ENCODE measurements at regions not wholly inside any gene's neighbourhood (a gene's known extent, or its start where the extent isn't known, plus 50 kb on each side); places are given as distances from the start of the nearest gene placed in this dataset.
A peak's percentile ranks its signal among the peaks of the same experiment; 100 is the strongest.

- Histone ChIP-seq H3K27me3 (no peaks in the 10 kb centered on the region), H3K4me1 (peaks cover 0 to 21% (median 3%) of the 10 kb centered on the region in 12 donors), H3K9me3 (no peaks in the 10 kb centered on the region), H3K36me3 (no peaks in the 10 kb centered on the region), H3K4me3 (no peak overlapping the region), H3K27ac (no peak overlapping the region)
- TF ChIP-seq CTCF (IDR thresholded peaks at IDR 0.05) (no peak), POLR2A (IDR thresholded peaks at IDR 0.05) (no peak)
- ATAC-seq (no peak), DNase-seq (no peak)
- intact Hi-C loops (cut with DNase I) = loop anchor here in 1 of 10 donors (10.0 kb wide), 1 partner anchor 275 kb away; no protein-coding TSS in a partner anchor
- WGBS, 4 donors = 98 to 100% (median 99%) methylated on average over 4 of the region's 4 CpGs
Measured at GRCh38 chr2:236849940-236850339, 235.7 kb upstream of the COPS8 start.

- Histone ChIP-seq H3K27ac (no peak overlapping the region), H3K27me3 (no peaks in the 10 kb centered on the region), H3K4me1 (peaks cover 0 to 21% (median 3%) of the 10 kb centered on the region in 12 donors), H3K36me3 (no peaks in the 10 kb centered on the region), H3K4me3 (no peak overlapping the region), H3K9me3 (no peaks in the 10 kb centered on the region)
- no peak for TF ChIP-seq POLR2A (IDR thresholded peaks at IDR 0.05)
- no peak for TF ChIP-seq CTCF (IDR thresholded peaks at IDR 0.05)
- DNase-seq = no peak
- intact Hi-C loops (cut with DNase I) = loop anchor here in 1 of 10 donors (10.0 kb wide), 1 partner anchor 276 kb away; no protein-coding TSS in a partner anchor
- 88 to 98% (median 93%) methylated on average over 3 of the region's 3 CpGs for WGBS, 4 donors
- no peak for ATAC-seq
Measured at GRCh38 chr2:236851187-236851586, 234.5 kb upstream of the COPS8 start.

- H3K9me3 ChIP-seq = no peaks in the 10 kb centered on the region
- ATAC-seq (peak in 1 of 4 donors; percentile 75), DNase-seq (peak in 2 of 5 donors; percentile 34 to 50)
- no peak overlapping the region for H3K4me3 ChIP-seq
- H3K27me3 ChIP-seq = no peaks in the 10 kb centered on the region
- peaks cover 0 to 21% (median 3%) of the 10 kb centered on the region in 12 donors for H3K4me1 ChIP-seq
- peak overlapping the region in 2 of 12 donors; percentile 9 to 52 for H3K27ac ChIP-seq
- intact Hi-C loops (cut with DNase I) = loop anchor here in 1 of 10 donors (10.0 kb wide), 1 partner anchor 278 kb away; no protein-coding TSS in a partner anchor
- 60 to 66% (median 61%) methylated on average over 17 of the region's 17 CpGs for WGBS, 4 donors
- no peaks in the 10 kb centered on the region for H3K36me3 ChIP-seq
- TF ChIP-seq CTCF (IDR thresholded peaks at IDR 0.05) (no peak), POLR2A (IDR thresholded peaks at IDR 0.05) (no peak)
Measured at GRCh38 chr2:236852100-236852976, 233.4 kb upstream of the COPS8 start.

GRCh38 chr2:236852977-236853374, 232.7 kb upstream of the COPS8 start:
- Histone ChIP-seq H3K9me3 (no peaks in the 10 kb centered on the region), H3K27me3 (no peaks in the 10 kb centered on the region), H3K4me1 (peaks cover 0 to 21% (median 3%) of the 10 kb centered on the region in 12 donors), H3K36me3 (no peaks in the 10 kb centered on the region), H3K27ac (peak overlapping the region in 2 of 12 donors; percentile 9 to 42), H3K4me3 (no peak overlapping the region)
- TF ChIP-seq CTCF (IDR thresholded peaks at IDR 0.05) = no peak
- TF ChIP-seq POLR2A (IDR thresholded peaks at IDR 0.05) = no peak
- DNase-seq = no peak
- 53 to 80% (median 62%) methylated on average over 6 of the region's 6 CpGs for WGBS, 4 donors
- intact Hi-C loops (cut with DNase I) = loop anchor here in 1 of 10 donors (10.0 kb wide), 1 partner anchor 278 kb away; no protein-coding TSS in a partner anchor
- no peak for ATAC-seq
